H9 (cell line): ENCODE measurements at regions not wholly inside any gene's neighbourhood (a gene's known extent, or its start where the extent isn't known, plus 50 kb on each side); places are given as distances from the start of the nearest gene placed in this dataset.

Experiments
- DNase-seq: peaks from one replicate; pipeline ENCODE4 v3.0.0-alpha.2; 2017
- H2AFZ ChIP-seq: one replicate; pipeline ENCODE4 v1.6.1; 2013; ENCODE audit warnings: mild to moderate bottlenecking, low read length, control low read depth, moderate library complexity
- H2AK5ac ChIP-seq: 2 replicates; pipeline ENCODE4 v1.6.1; 2013; ENCODE audit warnings: low read length, control low read depth, mixed read lengths; ENCODE audit not compliant: insufficient read length
- H2BK120ac ChIP-seq: one replicate; pipeline ENCODE4 v1.6.1; 2013; ENCODE audit warnings: low read depth, mild to moderate bottlenecking, low read length, control low read depth, inconsistent platforms; ENCODE audit not compliant: poor library complexity, severe bottlenecking
- H2BK12ac ChIP-seq: 2 replicates; pipeline ENCODE4 v1.6.1; 2013; ENCODE audit warnings: low read length, control low read depth, mixed read lengths, low read depth; ENCODE audit not compliant: insufficient read length
- H2BK15ac ChIP-seq: 2 replicates; pipeline ENCODE4 v1.6.1; 2013; ENCODE audit warnings: low read depth, low read length, control low read depth
- H2BK20ac ChIP-seq: one replicate; pipeline ENCODE4 v1.6.1; 2013; ENCODE audit warnings: low read depth, mild to moderate bottlenecking, low read length, control low read depth, inconsistent platforms; ENCODE audit not compliant: poor library complexity, severe bottlenecking
- H2BK5ac ChIP-seq: 2 replicates; pipeline ENCODE4 v1.6.1; 2013; ENCODE audit warnings: low read length, control low read depth, mixed read lengths; ENCODE audit not compliant: insufficient read length
- H3K14ac ChIP-seq: 2 replicates; pipeline ENCODE4 v1.6.1; 2013; ENCODE audit warnings: low read length, control low read depth; ENCODE audit not compliant: insufficient read depth
- H3K18ac ChIP-seq: 2 replicates; pipeline ENCODE4 v1.6.1; 2013; ENCODE audit warnings: low read depth, mild to moderate bottlenecking, mixed read lengths, low read length, control low read depth; ENCODE audit not compliant: insufficient read length
- H3K23ac ChIP-seq: 2 replicates; pipeline ENCODE4 v1.6.1; 2013; ENCODE audit warnings: low read length, control low read depth, mixed read lengths, low read depth; ENCODE audit not compliant: insufficient read length
- H3K23me2 ChIP-seq: 2 replicates; pipeline ENCODE4 v1.6.1; 2013; ENCODE audit warnings: low read depth, mild to moderate bottlenecking, mixed read lengths, low read length, control low read depth; ENCODE audit not compliant: insufficient read length, poor library complexity, severe bottlenecking
- H3K27ac ChIP-seq: 2 replicates; pipeline ENCODE4 v1.5.1; 2013; ENCODE audit warnings: low read length, control low read depth, mixed read lengths, low read depth; ENCODE audit not compliant: insufficient read length
- H3K27me3 ChIP-seq: 2 replicates; pipeline ENCODE4 v1.6.1; 2013; ENCODE audit warnings: low read length, control low read depth, inconsistent platforms; ENCODE audit not compliant: insufficient read depth
- H3K4ac ChIP-seq: 2 replicates; pipeline ENCODE4 v1.6.1; 2013; ENCODE audit warnings: low read depth, mild to moderate bottlenecking, control low read depth, inconsistent platforms, low read length, moderate library complexity
- H3K4me1 ChIP-seq: 2 replicates; pipeline ENCODE4 v1.6.1; 2013; ENCODE audit warnings: low read length, control low read depth, inconsistent platforms; ENCODE audit not compliant: insufficient read depth
- H3K4me2 ChIP-seq: 2 replicates; pipeline ENCODE4 v1.6.1; 2013; ENCODE audit warnings: low read length, control low read depth, mixed read lengths; ENCODE audit not compliant: insufficient read length, insufficient read depth
- H3K56ac ChIP-seq: 2 replicates; pipeline ENCODE4 v1.6.1; 2013; ENCODE audit warnings: low read depth, mild to moderate bottlenecking, mixed read lengths, low read length, control low read depth; ENCODE audit not compliant: insufficient read length
- H3K79me1 ChIP-seq: 2 replicates; pipeline ENCODE4 v1.6.1; 2013; ENCODE audit warnings: low read depth, mild to moderate bottlenecking, moderate library complexity, low read length, control low read depth, inconsistent platforms; ENCODE audit not compliant: insufficient read depth, poor library complexity, severe bottlenecking
- H3K79me2 ChIP-seq: 2 replicates; pipeline ENCODE4 v1.6.1; 2013; ENCODE audit warnings: low read length, control low read depth, inconsistent platforms; ENCODE audit not compliant: insufficient read depth
- H3K9ac ChIP-seq: 2 replicates; pipeline ENCODE4 v1.6.1; 2013; ENCODE audit warnings: low read length, control low read depth, mixed read lengths; ENCODE audit not compliant: insufficient read length; ENCODE audit errors: extremely low read depth
- H3K9me3 ChIP-seq: one replicate; pipeline ENCODE4 v1.6.1; 2013; ENCODE audit warnings: low read depth, low read length, inconsistent platforms; ENCODE audit not compliant: control insufficient read depth
- H3T11ph ChIP-seq: one replicate; pipeline ENCODE4 v1.6.1; 2013; ENCODE audit warnings: mild to moderate bottlenecking, low read length, control low read depth, inconsistent platforms
- H4K20me1 ChIP-seq: one replicate; pipeline ENCODE4 v1.6.1; 2013; ENCODE audit not compliant: control insufficient read depth, insufficient read length, insufficient read depth
- H4K5ac ChIP-seq: 2 replicates; pipeline ENCODE4 v1.6.1; 2013; ENCODE audit warnings: low read depth, mild to moderate bottlenecking, mixed read lengths, low read length, control low read depth; ENCODE audit not compliant: insufficient read length
- H4K8ac ChIP-seq: replicated peaks from 2 replicates; pipeline ENCODE4 v1.6.1; 2013; ENCODE audit warnings: low read length, control low read depth, mixed read lengths, low read depth; ENCODE audit not compliant: insufficient read length
- H4K91ac ChIP-seq: 2 replicates; pipeline ENCODE4 v1.6.1; 2013; ENCODE audit warnings: low read depth, mild to moderate bottlenecking, moderate library complexity, mixed read lengths, low read length, control low read depth; ENCODE audit not compliant: insufficient read length
- H3K27ac Mint-ChIP-seq, 3 experiments: 2 replicates in 2 of 3; 3 replicates in 1 of 3; pipeline ENCODE4 v1.8.0; 2020 to 2021; ENCODE audit warnings: mixed read lengths in 3 of 3, mild to moderate bottlenecking in 1 of 3, moderate library complexity in 1 of 3
- H3K27me3 Mint-ChIP-seq: 2 replicates; pipeline ENCODE4 v1.8.0; 2021; ENCODE audit warnings: low read depth, mild to moderate bottlenecking, moderate library complexity, mixed read lengths
- H3K36me3 Mint-ChIP-seq, 3 experiments: 2 replicates in 2 of 3; 3 replicates in 1 of 3; pipeline ENCODE4 v1.8.0; 2020 to 2021; ENCODE audit warnings: low read depth in 3 of 3, mixed read lengths in 3 of 3; ENCODE audit not compliant: insufficient read depth in 1 of 3
- H3K4me1 Mint-ChIP-seq, 2 experiments: 2 replicates each; pipeline ENCODE4 v1.8.0; 2020; ENCODE audit warnings: mixed read lengths in 2 of 2
- H3K4me3 Mint-ChIP-seq, 2 experiments: 2 replicates in 1 of 2; 3 replicates in 1 of 2; pipeline ENCODE4 v1.8.0; 2020 to 2021; ENCODE audit warnings: mild to moderate bottlenecking in 2 of 2, mixed read lengths in 2 of 2, moderate library complexity in 1 of 2
- H3K9me3 Mint-ChIP-seq, 2 experiments: 2 replicates in 1 of 2; 3 replicates in 1 of 2; pipeline ENCODE4 v1.8.0; 2020; ENCODE audit warnings: mild to moderate bottlenecking in 2 of 2, mixed read lengths in 2 of 2, moderate library complexity in 1 of 2
- CTCF ChIP-seq: fragments of 200-600 bp; sonication (generic); conservative IDR thresholded peaks from 3 replicates; pipeline ENCODE4 v1.8.0; 2021; ENCODE audit warnings: antibody characterized with exemption, mild to moderate bottlenecking
- WGBS: extraction: QIAGEN DNeasy Blood & Tissue Kit; methylation state at CpG from one replicate; pipeline ENCODE4 v1.1.7; 2013; ENCODE audit warnings: missing lambda C conversion rate, low lambda C conversion rate, mixed read lengths; ENCODE audit not compliant: insufficient read length; ENCODE audit errors: extremely low coverage; 5-methylcytosine and 5-hydroxymethylcytosine counted together

DNA sequence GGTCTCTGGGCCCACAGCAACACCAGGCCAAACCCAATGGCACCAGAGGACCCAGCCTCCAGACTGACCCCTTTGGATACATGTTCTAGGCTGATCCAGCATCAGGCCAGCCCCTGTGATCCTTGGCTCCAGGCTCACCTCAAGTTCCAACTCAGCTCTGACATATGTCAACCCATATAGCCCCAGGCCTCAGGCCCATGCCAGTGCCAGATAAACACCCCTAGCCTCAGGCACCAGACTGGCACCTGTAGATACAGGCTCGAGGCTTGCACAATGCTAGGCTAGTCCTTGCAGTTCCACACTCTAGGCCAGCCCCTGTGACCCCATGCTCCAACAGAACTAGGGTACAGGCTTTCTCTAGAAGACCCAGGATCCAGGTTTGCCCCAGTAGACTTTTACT, 287.5 kb downstream of the KCNC2 start:
- Histone ChIP-seq H2BK12ac (no peak overlapping the region), H3K14ac (no peak overlapping the region), H3T11ph (no peak overlapping the region), H3K18ac (no peak overlapping the region), H2BK120ac (no peak overlapping the region), H3K4me1 (no peaks in the 10 kb centered on the region), H2AK5ac (no peak overlapping the region), H3K27me3 (no peaks in the 10 kb centered on the region), H3K23me2 (no peaks in the 10 kb centered on the region), H3K4me2 (no peak overlapping the region), H3K9ac (no peak overlapping the region), H2AFZ (no peak overlapping the region), H4K5ac (peak overlapping the region; percentile 81), H4K91ac (no peak overlapping the region), H3K79me2 (no peaks in the 10 kb centered on the region), H2BK5ac (no peak overlapping the region), H3K27ac (no peak overlapping the region), H3K9me3 (no peaks in the 10 kb centered on the region), H3K4ac (no peak overlapping the region), H2BK15ac (no peak overlapping the region), H3K23ac (no peak overlapping the region), H3K79me1 (no peaks in the 10 kb centered on the region), H4K8ac (no peak overlapping the region), H3K56ac (no peak overlapping the region), H2BK20ac (no peak overlapping the region), H4K20me1 (no peaks in the 10 kb centered on the region)
- H3K27me3 Mint-ChIP-seq: no peaks in the 10 kb centered on the region
- WGBS: no CpG with 5 or more reads among the region's 1 CpG
- H3K4me3 Mint-ChIP-seq: no peak overlapping the region
- H3K27ac Mint-ChIP-seq: 0 out of 7 replicates have a peak overlapping the region, but pooled peaks of 1 of the 3 experiments have one; percentile 51
- peaks cover 0 to 4% (median 1%) of the 10 kb centered on the region in 3 experiments; a peak in 2 of 7 replicates for H3K36me3 Mint-ChIP-seq
- peaks cover 6 to 13% of the 10 kb centered on the region in 2 experiments; a peak in 4 of 5 replicates for H3K9me3 Mint-ChIP-seq
- DNase-seq: no peak
- no peaks in the 10 kb centered on the region for H3K4me1 Mint-ChIP-seq
- no peak for TF ChIP-seq CTCF
